Inflammatory macrophage (primary cell): ENCODE measurements at regions not wholly inside any gene's neighbourhood (a gene's known extent, or its start where the extent isn't known, plus 50 kb on each side); places are given as distances from the start of the nearest gene placed in this dataset.

Experiments used
- DNase-seq, 2 donors: peaks; one replicate each; pipeline ENCODE4 v3.0.0-alpha.2; 2020 to 2022

GRCh38 chr6:79864421-79864820 is 82.9 kb downstream of the ELOVL4 start:
- DNase-seq, result no peak

- DNase-seq, result no peak
Observed at GRCh38 chr6:79864001-79864400, 83.4 kb downstream of the ELOVL4 start.

- no peak for DNase-seq
Observed at GRCh38 chr6:79863566-79863965, 83.8 kb downstream of the ELOVL4 start.

- peak in 1 of 2 donors; percentile 16 for DNase-seq
Observed at GRCh38 chr6:79862711-79863110, 84.6 kb downstream of the ELOVL4 start.

- no peak for DNase-seq
Observed at GRCh38 chr6:79862126-79862525, 85.2 kb downstream of the ELOVL4 start.

- no peak for DNase-seq
Observed at GRCh38 chr6:79861023-79861422, 86.3 kb downstream of the ELOVL4 start.

- no peak for DNase-seq
Observed at GRCh38 chr6:79847426-79847825, 99.9 kb downstream of the ELOVL4 start.

GRCh38 chr6:79842376-79843040 is 104.8 kb downstream of the ELOVL4 start:
- no peak for DNase-seq

GRCh38 chr6:79841577-79842375 is 105.6 kb downstream of the ELOVL4 start:
- peak; percentile 2 to 32 for DNase-seq

- DNase-seq, result no peak
Observed at GRCh38 chr6:79838851-79839250, 108.5 kb downstream of the ELOVL4 start.

- no peak for DNase-seq
Observed at GRCh38 chr6:79833964-79834284, 113.4 kb downstream of the ELOVL4 start.

GRCh38 chr6:79833264-79833963 is 113.9 kb downstream of the ELOVL4 start:
- DNase-seq, result no peak

GRCh38 chr6:79832723-79833122 is 114.6 kb downstream of the ELOVL4 start:
- DNase-seq, result no peak

GRCh38 chr6:79824202-79824601 is 123.2 kb downstream of the ELOVL4 start:
- no peak for DNase-seq

- DNase-seq, result no peak
Observed at GRCh38 chr6:79821859-79822258, 125.5 kb downstream of the ELOVL4 start.

- DNase-seq, result no peak
Observed at GRCh38 chr6:79818471-79818870, 128.9 kb downstream of the ELOVL4 start.

GRCh38 chr6:79814940-79815339 is 132.4 kb downstream of the ELOVL4 start:
- no peak for DNase-seq

GRCh38 chr6:79813854-79814709 is 133.3 kb downstream of the ELOVL4 start:
- DNase-seq, result peak; percentile 79 to 83

- DNase-seq, result no peak
Observed at GRCh38 chr6:79813143-79813850, 134.1 kb downstream of the ELOVL4 start.

- no peak for DNase-seq
Observed at GRCh38 chr6:79812195-79812594, 135.2 kb downstream of the ELOVL4 start.

- no peak for DNase-seq
Observed at GRCh38 chr6:79810871-79811270, 136.5 kb downstream of the ELOVL4 start.

GRCh38 chr6:79810185-79810705 is 137.1 kb downstream of the ELOVL4 start:
- DNase-seq, result no peak
